ENCODE measurements at regions not wholly inside any gene's neighbourhood (a gene's known extent, or its start where the extent isn't known, plus 50 kb on each side); places are given as distances from the start of the nearest gene placed in this dataset.

GRCh38 chr7:9507290-9507689 is 1073.9 kb downstream of the NXPH1 start:
- TF ChIP-seq RAD21 (conservative IDR thresholded peaks at IDR 0.05) (no peak), CTCF (IDR thresholded peaks at IDR 0.05; ENCODE audit: poor library complexity, severe bottlenecking) (no peak), EZH2 (IDR thresholded peaks at IDR 0.05; ENCODE audit: borderline replicate concordance, insufficient read depth, low read length, poor library complexity, severe bottlenecking) (no peak), MXI1 (conservative IDR thresholded peaks at IDR 0.05; ENCODE audit: poor library complexity, severe bottlenecking) (no peak), POLR2AphosphoS5 (IDR thresholded peaks at IDR 0.05) (no peak), EP300 (conservative IDR thresholded peaks at IDR 0.05; ENCODE audit: poor library complexity, severe bottlenecking) (no peak), SMC3 (conservative IDR thresholded peaks at IDR 0.05; ENCODE audit: poor library complexity) (no peak), REST (IDR thresholded peaks at IDR 0.05; ENCODE audit: borderline replicate concordance) (no peak)

Measured in neural cell (in vitro differentiated cells).